Nephron (organoid): ENCODE measurements at regions not wholly inside any gene's neighbourhood (a gene's known extent, or its start where the extent isn't known, plus 50 kb on each side); places are given as distances from the start of the nearest gene placed in this dataset.

ENCODE experiments used
- H3K27ac Mint-ChIP-seq, 3 experiments: 2 replicates each; pipeline ENCODE4 v1.8.0; 2020; ENCODE audit warnings: mixed read lengths in 3 of 3, mild to moderate bottlenecking in 2 of 3, moderate library complexity in 1 of 3
- H3K27me3 Mint-ChIP-seq: 2 replicates; pipeline ENCODE4 v1.8.0; 2021; ENCODE audit warnings: low read depth, mild to moderate bottlenecking, moderate library complexity, mixed read lengths
- H3K36me3 Mint-ChIP-seq: 2 replicates; pipeline ENCODE4 v1.8.0; 2020; ENCODE audit warnings: low read depth, mixed read lengths
- H3K4me1 Mint-ChIP-seq: 2 replicates; pipeline ENCODE4 v1.8.0; 2020; ENCODE audit warnings: mixed read lengths
- H3K4me3 Mint-ChIP-seq, 3 experiments: 2 replicates each; pipeline ENCODE4 v1.8.0; 2020; ENCODE audit warnings: mild to moderate bottlenecking in 3 of 3, mixed read lengths in 3 of 3, moderate library complexity in 2 of 3
- H3K9me3 Mint-ChIP-seq: 2 replicates; pipeline ENCODE4 v1.8.0; 2020; ENCODE audit warnings: mixed read lengths
- CTCF ChIP-seq, 3 experiments: fragments of 200-600 bp; sonication (generic); IDR thresholded peaks; one replicate each; pipeline ENCODE4 v1.5.0; 2021; ENCODE audit warnings: antibody characterized with exemption in 3 of 3; ENCODE audit not compliant: unreplicated experiment in 3 of 3

DNA sequence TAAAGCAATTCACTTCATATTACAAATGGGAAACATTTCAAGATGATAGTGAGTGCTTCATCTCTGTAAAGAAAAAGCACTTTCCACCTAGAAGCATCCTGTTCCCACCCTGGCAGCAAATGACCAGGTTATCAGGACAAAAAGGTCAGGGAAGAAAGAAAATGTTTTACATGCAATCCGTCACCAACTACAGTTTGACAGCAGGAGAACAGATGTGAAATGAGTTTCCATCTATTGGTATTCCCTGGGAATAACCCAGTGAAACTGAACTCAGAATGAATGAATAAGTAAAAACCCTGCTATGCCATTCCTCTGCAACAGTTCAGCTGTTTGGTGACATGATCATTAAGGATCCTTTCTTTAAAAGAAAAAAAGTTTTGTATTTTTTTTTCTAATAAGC, 67.6 kb downstream of the HTR1A start:
- TF ChIP-seq CTCF (IDR thresholded peaks at IDR 0.05; ENCODE audit: unreplicated experiment in 3 of 3) = no peak
- Mint-ChIP-seq H3K36me3 (no peaks in the 10 kb centered on the region), H3K4me3 (no peak overlapping the region), H3K27ac (no peak overlapping the region), H3K9me3 (no peaks in the 10 kb centered on the region), H3K4me1 (no peaks in the 10 kb centered on the region), H3K27me3 (no peaks in the 10 kb centered on the region)

DNA sequence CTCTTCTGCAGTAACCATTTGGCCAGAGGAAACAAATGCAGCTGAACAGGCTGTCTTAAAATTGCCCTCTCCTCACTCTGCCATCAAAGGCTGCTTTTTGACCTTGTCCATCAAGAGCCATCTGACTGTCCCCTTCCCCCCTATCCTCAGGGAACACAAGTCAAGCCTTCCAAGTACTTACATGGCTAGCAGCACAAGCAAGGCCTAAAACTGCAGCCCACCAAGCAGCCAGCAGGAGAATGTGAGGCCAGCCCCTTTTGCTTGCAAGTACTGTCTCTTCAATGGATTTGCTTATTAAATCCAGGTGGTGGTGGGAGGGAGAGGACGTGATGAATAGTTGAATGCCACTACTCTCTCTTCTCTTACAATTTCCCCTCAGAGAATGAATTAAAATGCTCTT, 83.5 kb downstream of the HTR1A start:
- no peak overlapping the region for H3K27ac Mint-ChIP-seq
- H3K9me3 Mint-ChIP-seq = no peaks in the 10 kb centered on the region
- no peaks in the 10 kb centered on the region for H3K36me3 Mint-ChIP-seq
- TF ChIP-seq CTCF (IDR thresholded peaks at IDR 0.05; ENCODE audit: unreplicated experiment in 3 of 3) = no peak
- H3K4me3 Mint-ChIP-seq = no peak overlapping the region
- no peaks in the 10 kb centered on the region for H3K27me3 Mint-ChIP-seq
- peaks cover 4% of the 10 kb centered on the region for H3K4me1 Mint-ChIP-seq

DNA sequence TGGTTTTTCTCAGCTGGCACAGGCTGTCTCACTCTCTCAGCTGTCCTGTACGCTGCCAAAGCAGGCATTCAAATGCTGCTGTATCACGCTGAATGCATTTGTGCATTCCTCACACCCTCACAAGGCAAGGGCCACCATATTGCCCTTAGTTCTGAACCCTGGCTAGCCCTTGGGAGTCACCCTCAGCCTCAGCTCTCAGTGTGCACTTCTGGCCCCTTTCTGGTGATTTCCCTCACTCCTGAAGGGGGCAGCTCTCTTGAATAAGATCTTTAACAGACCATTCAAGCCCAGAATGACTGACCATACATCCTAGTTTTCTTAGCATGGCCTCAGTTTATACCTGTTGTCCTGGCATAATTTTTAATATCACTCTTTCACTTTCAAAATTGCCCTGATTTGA, 84.3 kb downstream of the HTR1A start:
- Mint-ChIP-seq H3K4me1 (peaks cover 4% of the 10 kb centered on the region), H3K27ac (no peak overlapping the region), H3K9me3 (no peaks in the 10 kb centered on the region), H3K36me3 (no peaks in the 10 kb centered on the region), H3K27me3 (no peaks in the 10 kb centered on the region), H3K4me3 (no peak overlapping the region)
- no peak for TF ChIP-seq CTCF (IDR thresholded peaks at IDR 0.05; ENCODE audit: unreplicated experiment in 3 of 3)

DNA sequence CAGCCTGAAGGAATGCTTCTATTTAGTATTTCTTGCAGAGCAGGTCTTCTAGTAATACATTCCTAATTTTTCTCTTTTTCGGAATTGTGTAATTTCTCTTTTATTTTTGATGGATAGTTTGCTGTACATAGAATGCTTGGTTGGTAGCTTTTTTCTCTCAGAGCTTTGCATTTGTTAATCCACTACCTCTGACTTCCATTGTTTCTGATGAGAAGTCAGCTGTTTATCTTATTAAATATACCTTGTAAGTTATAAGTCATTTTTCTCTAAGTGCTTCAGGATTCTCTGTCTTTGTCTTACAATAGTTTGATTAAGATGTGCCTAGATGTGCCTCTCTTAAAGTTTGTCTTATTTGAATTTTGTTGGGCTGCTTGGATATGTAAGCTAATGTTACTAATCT, 101.9 kb downstream of the HTR1A start:
- Mint-ChIP-seq H3K9me3 (peaks cover 12% of the 10 kb centered on the region), H3K36me3 (no peaks in the 10 kb centered on the region), H3K4me3 (no peak overlapping the region), H3K27me3 (no peaks in the 10 kb centered on the region), H3K4me1 (no peaks in the 10 kb centered on the region), H3K27ac (no peak overlapping the region)
- no peak for TF ChIP-seq CTCF (IDR thresholded peaks at IDR 0.05; ENCODE audit: unreplicated experiment in 3 of 3)

DNA sequence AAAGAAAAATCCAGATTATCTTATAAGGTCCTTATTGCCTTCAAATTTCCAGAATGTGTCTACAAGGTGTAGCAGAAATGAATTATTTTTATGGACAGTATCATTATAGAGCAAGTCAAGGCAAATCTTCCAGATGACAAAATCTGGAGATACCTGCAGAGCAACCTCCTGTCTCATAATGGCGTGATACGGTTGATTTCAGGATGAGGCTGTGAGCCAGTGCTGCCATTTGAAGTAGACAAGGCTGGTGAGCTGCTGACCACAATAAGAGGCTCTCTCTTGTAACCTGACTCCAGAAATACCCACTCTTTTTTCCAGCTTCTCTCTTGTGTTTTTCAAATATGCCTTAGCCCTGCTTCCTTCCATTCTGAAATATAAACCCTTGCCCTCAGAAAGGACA, 108.2 kb downstream of the HTR1A start:
- no peak overlapping the region for H3K27ac Mint-ChIP-seq
- TF ChIP-seq CTCF (IDR thresholded peaks at IDR 0.05; ENCODE audit: unreplicated experiment in 3 of 3) = no peak
- peaks cover under 1% of the 10 kb centered on the region for H3K9me3 Mint-ChIP-seq
- no peak overlapping the region for H3K4me3 Mint-ChIP-seq
- H3K27me3 Mint-ChIP-seq = no peaks in the 10 kb centered on the region
- no peaks in the 10 kb centered on the region for H3K4me1 Mint-ChIP-seq
- no peaks in the 10 kb centered on the region for H3K36me3 Mint-ChIP-seq

GRCh38 chr5:63843190-63843589, 119.1 kb downstream of the HTR1A start:
- Mint-ChIP-seq H3K27me3 (peaks cover 3% of the 10 kb centered on the region), H3K4me1 (no peaks in the 10 kb centered on the region), H3K4me3 (no peak overlapping the region), H3K9me3 (no peaks in the 10 kb centered on the region), H3K27ac (no peak overlapping the region), H3K36me3 (no peaks in the 10 kb centered on the region)
- no peak for TF ChIP-seq CTCF (IDR thresholded peaks at IDR 0.05; ENCODE audit: unreplicated experiment in 3 of 3)
